ENCODE measurements at regions not wholly inside any gene's neighbourhood (a gene's known extent, or its start where the extent isn't known, plus 50 kb on each side); places are given as distances from the start of the nearest gene placed in this dataset.

DNA sequence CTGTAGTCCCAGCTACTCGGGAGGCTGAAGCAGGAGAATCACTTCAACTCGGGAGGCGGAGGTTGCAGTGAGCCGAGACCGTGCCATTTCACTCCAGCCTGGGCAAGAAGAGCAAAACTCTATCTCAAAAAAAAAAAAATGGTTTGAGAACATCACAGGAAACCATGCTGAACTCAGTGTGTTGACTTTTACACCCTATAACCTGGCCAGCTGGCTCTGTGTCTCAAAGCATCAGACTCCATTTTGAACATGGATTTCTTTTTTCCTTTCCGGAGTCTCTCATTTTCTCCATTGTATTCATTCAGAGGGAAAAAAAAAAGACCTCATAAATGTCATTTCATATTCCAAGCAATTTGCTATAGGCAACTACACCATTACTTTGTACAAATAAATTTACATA lies 63.2 kb upstream of the FOXN3 start:
- TF ChIP-seq, protein P1, sequence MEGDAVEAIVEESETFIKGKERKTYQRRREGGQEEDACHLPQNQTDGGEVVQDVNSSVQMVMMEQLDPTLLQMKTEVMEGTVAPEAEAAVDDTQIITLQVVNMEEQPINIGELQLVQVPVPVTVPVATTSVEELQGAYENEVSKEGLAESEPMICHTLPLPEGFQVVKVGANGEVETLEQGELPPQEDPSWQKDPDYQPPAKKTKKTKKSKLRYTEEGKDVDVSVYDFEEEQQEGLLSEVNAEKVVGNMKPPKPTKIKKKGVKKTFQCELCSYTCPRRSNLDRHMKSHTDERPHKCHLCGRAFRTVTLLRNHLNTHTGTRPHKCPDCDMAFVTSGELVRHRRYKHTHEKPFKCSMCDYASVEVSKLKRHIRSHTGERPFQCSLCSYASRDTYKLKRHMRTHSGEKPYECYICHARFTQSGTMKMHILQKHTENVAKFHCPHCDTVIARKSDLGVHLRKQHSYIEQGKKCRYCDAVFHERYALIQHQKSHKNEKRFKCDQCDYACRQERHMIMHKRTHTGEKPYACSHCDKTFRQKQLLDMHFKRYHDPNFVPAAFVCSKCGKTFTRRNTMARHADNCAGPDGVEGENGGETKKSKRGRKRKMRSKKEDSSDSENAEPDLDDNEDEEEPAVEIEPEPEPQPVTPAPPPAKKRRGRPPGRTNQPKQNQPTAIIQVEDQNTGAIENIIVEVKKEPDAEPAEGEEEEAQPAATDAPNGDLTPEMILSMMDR (IDR thresholded peaks at IDR 0.05): no peak
- no peak for TF ChIP-seq POLR2A (IDR thresholded peaks at IDR 0.05)
